ENCODE measurements at regions not wholly inside any gene's neighbourhood (a gene's known extent, or its start where the extent isn't known, plus 50 kb on each side); places are given as distances from the start of the nearest gene placed in this dataset.

DNA sequence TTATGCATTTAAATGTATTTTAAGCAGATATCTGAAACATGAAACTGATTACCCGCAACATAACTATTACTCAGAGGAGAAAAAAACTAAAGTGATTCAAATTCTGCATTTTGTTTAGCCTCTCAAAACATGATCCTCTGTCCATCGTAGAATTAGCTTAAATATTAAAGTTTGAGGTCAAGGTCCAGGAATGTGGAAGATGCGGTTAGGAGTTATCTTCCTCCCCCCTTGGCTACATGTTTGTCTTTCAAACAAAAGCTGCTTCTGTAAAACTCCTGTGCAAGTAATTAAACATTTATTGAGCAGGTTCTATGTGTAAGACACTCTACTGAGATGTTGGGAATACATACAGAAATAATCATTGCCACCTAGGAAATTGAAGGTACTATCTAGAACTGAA lies 175.0 kb upstream of the ISL1 start:
- intact Hi-C loops (cut with DNase I), result no loop called here
- 52% methylated on average over 3 of the region's 3 CpGs for WGBS
- no peak overlapping the region for H3K4me3 ChIP-seq
- no peaks in the 10 kb centered on the region for H3K9me3 ChIP-seq
- TF ChIP-seq, protein P1, sequence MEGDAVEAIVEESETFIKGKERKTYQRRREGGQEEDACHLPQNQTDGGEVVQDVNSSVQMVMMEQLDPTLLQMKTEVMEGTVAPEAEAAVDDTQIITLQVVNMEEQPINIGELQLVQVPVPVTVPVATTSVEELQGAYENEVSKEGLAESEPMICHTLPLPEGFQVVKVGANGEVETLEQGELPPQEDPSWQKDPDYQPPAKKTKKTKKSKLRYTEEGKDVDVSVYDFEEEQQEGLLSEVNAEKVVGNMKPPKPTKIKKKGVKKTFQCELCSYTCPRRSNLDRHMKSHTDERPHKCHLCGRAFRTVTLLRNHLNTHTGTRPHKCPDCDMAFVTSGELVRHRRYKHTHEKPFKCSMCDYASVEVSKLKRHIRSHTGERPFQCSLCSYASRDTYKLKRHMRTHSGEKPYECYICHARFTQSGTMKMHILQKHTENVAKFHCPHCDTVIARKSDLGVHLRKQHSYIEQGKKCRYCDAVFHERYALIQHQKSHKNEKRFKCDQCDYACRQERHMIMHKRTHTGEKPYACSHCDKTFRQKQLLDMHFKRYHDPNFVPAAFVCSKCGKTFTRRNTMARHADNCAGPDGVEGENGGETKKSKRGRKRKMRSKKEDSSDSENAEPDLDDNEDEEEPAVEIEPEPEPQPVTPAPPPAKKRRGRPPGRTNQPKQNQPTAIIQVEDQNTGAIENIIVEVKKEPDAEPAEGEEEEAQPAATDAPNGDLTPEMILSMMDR (IDR thresholded peaks at IDR 0.05), result no peak
- TF ChIP-seq POLR2AphosphoS5 (IDR thresholded peaks at IDR 0.05) (no peak), POLR2A (IDR thresholded peaks at IDR 0.05) (no peak)
- no peak overlapping the region for H3K27ac ChIP-seq
- H3K36me3 ChIP-seq, result no peaks in the 10 kb centered on the region
- DNase-seq (ENCODE audit: low spot score), result no peak
- H3K4me1 ChIP-seq (replicated peaks), result no peaks in the 10 kb centered on the region
- H3K27me3 ChIP-seq (replicated peaks; ENCODE audit: insufficient read depth), result no peaks in the 10 kb centered on the region

DNA sequence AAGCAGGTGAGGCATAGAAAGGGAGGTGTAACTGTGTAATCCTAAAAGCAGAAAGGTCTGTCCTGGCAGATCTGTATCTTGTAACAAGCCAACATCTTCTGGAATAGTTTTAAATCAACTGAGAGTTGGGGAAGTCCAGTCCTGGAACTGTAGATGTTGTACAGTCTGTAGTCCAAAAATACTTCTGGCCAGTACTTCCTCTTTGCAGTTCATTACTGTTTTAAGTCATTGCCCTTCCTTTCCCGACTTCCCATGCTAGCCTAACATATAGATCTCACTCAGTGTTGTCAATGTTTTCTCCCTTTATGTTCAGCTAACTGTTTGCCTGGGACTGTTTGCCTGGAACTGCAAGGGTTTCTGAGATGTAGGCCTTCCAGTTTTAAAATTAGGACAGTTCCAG lies 168.5 kb upstream of the ISL1 start:
- Histone ChIP-seq H3K9me3 (no peaks in the 10 kb centered on the region), H3K27ac (no peak overlapping the region), H3K27me3 (replicated peaks; ENCODE audit: insufficient read depth) (no peaks in the 10 kb centered on the region), H3K4me3 (no peak overlapping the region), H3K36me3 (no peaks in the 10 kb centered on the region), H3K4me1 (replicated peaks) (no peaks in the 10 kb centered on the region)
- intact Hi-C loops (cut with DNase I), result no loop called here
- 61% methylated on average over 1 of the region's 1 CpG for WGBS
- no peak for TF ChIP-seq POLR2AphosphoS5 (IDR thresholded peaks at IDR 0.05)
- TF ChIP-seq, protein P1 (IDR thresholded peaks at IDR 0.05), result no peak
- TF ChIP-seq POLR2A (IDR thresholded peaks at IDR 0.05), result no peak
- DNase-seq (ENCODE audit: low spot score), result no peak

DNA sequence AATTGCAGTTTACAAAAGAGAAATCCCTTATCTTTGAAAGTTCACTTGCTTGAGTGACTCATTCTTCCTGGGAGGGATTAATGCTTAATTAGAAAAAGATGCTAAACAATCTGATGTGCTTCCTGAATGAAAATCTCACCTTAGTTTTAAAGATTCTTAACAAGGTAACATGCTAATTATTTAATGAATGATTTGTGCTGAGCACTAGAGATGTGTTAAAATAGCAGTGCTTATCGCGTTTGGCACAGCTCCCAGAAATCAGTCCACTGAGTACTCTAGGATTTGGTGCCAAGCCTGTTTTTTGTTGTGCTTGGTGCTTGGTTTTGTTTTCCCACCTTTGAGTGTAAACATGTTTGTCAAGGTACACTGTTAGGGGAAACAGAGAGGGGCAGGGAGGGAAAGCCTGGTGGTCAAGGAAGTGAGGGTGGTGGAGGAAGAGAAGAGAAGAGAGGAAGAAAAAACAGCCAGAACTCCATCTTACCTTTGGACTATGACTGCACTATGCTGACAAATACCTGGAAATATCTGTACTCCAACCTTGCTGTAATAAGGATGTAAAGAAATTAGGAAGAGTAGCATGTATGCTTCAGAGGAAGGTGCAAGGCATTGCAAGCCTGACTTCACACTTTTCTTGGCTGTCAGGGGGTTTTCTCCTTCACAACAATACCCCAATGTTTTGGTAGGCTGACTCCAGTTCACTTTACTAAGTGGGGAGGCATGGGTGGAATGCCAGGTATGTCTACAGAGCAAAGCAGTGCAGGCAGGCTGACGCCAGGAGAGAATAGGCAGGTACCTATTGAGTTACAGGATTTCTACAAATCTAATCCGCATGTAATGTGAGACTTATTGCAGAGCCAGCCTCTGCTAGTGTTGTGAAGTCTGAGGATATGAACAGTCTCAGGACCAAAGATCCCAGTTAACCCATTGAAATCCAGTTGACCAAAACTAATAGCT lies 157.2 kb upstream of the ISL1 start:
- WGBS, result 10% methylated on average over 4 of the region's 4 CpGs
- intact Hi-C loops (cut with DNase I), result no loop called here
- DNase-seq (ENCODE audit: low spot score), result no peak
- no peaks in the 10 kb centered on the region for H3K36me3 ChIP-seq
- H3K27ac ChIP-seq, result no peak overlapping the region
- no peak overlapping the region for H3K4me3 ChIP-seq
- no peaks in the 10 kb centered on the region for H3K27me3 ChIP-seq (replicated peaks; ENCODE audit: insufficient read depth)
- no peaks in the 10 kb centered on the region for H3K9me3 ChIP-seq
- no peaks in the 10 kb centered on the region for H3K4me1 ChIP-seq (replicated peaks)
- TF ChIP-seq POLR2AphosphoS5 (IDR thresholded peaks at IDR 0.05), result no peak
- TF ChIP-seq, protein P1 (IDR thresholded peaks at IDR 0.05), result no peak
- TF ChIP-seq POLR2A (IDR thresholded peaks at IDR 0.05), result no peak

DNA sequence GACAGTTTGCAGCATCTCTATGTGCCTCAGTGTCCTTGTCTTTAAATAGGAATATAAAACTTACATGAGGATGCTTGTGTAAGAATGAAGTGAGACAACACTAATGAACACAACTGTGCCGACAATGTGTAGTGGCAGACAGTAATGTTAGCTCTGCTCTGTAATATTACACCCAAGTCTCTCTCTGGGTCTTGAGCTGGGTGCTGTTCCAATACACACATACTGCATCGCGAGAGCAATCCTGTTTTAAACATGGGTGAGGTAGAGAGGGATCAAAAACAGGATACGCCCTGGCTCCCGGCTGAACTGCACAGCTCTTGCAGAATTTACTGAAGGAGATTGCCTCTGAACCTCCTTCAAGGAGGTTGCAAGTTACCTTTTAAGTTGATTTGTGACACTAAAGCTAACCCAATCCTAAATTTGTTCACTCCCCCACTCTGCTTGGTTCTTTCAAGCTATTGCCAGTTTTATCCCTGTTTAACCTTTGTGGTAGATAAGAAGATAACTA lies 155.2 kb upstream of the ISL1 start:
- Histone ChIP-seq H3K4me1 (replicated peaks) (no peaks in the 10 kb centered on the region), H3K4me3 (no peak overlapping the region), H3K27me3 (replicated peaks; ENCODE audit: insufficient read depth) (no peaks in the 10 kb centered on the region), H3K27ac (no peak overlapping the region), H3K36me3 (no peaks in the 10 kb centered on the region), H3K9me3 (no peaks in the 10 kb centered on the region)
- intact Hi-C loops (cut with DNase I), result no loop called here
- no peak for TF ChIP-seq POLR2A (IDR thresholded peaks at IDR 0.05)
- TF ChIP-seq, protein P1 (IDR thresholded peaks at IDR 0.05), result no peak
- TF ChIP-seq POLR2AphosphoS5 (IDR thresholded peaks at IDR 0.05), result no peak
- DNase-seq (ENCODE audit: low spot score), result no peak
- 41% methylated on average over 5 of the region's 5 CpGs for WGBS

DNA sequence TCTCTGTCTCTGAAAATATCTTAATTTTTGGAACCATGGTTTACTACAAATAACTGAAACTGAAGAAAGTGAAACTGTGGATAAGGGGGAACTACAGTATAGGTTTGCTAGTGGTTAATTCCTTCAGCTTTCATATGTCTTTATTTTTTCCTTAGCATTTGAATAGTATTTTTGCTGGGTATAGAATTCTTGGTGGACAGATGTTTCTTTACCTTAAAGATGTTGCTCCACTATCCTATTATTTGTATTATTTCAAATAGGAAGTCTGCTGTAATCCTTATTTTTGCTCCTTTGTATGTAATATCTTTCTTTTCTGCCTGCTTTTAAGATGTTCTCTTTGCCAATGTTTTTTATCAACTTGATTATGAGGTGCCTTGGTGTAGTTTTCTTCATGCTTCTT lies 152.9 kb upstream of the ISL1 start:
- intact Hi-C loops (cut with DNase I), result no loop called here
- DNase-seq (ENCODE audit: low spot score), result no peak
- no peak overlapping the region for H3K27ac ChIP-seq
- H3K9me3 ChIP-seq, result no peaks in the 10 kb centered on the region
- TF ChIP-seq, protein P1 (IDR thresholded peaks at IDR 0.05), result no peak
- TF ChIP-seq POLR2A (IDR thresholded peaks at IDR 0.05) (no peak), POLR2AphosphoS5 (IDR thresholded peaks at IDR 0.05) (no peak)
- no peaks in the 10 kb centered on the region for H3K27me3 ChIP-seq (replicated peaks; ENCODE audit: insufficient read depth)
- no peaks in the 10 kb centered on the region for H3K4me1 ChIP-seq (replicated peaks)
- H3K36me3 ChIP-seq, result no peaks in the 10 kb centered on the region
- no peak overlapping the region for H3K4me3 ChIP-seq
